Sigmoid colon (tissue), 4 donors: ENCODE measurements at regions not wholly inside any gene's neighbourhood (a gene's known extent, or its start where the extent isn't known, plus 50 kb on each side); places are given as distances from the start of the nearest gene placed in this dataset.

Source experiments
- EP300 ChIP-seq, 4 donors: sonication (generic); formaldehyde crosslinking; IDR thresholded peaks; one replicate each; pipeline ENCODE4 v1.6.1; 2017; ENCODE audit warnings: antibody characterized with exemption in 4 of 4
- POLR2A ChIP-seq, 2 donors: fragments of 450-650 bp; IDR thresholded peaks; one replicate each; pipeline ENCODE4 v1.6.1; 2016; ENCODE audit warnings: antibody characterized with exemption in 2 of 2, mild to moderate bottlenecking in 2 of 2, moderate library complexity in 2 of 2
- POLR2AphosphoS5 ChIP-seq, 4 donors: sonication (generic); formaldehyde crosslinking; IDR thresholded peaks; one replicate each; pipeline ENCODE4 v1.6.1; 2017; ENCODE audit warnings: antibody characterized with exemption in 4 of 4
- TF ChIP-seq, protein P1 (sequence below), 4 experiments: fragments of 450-650 bp in 3 of 4; fragments of 200-600 bp in 1 of 4; IDR thresholded peaks; one replicate each; pipeline ENCODE4 v1.5.1; 2016 to 2019; ENCODE audit warnings: antibody characterized with exemption in 4 of 4, mild to moderate bottlenecking in 3 of 4, moderate library complexity in 2 of 4

DNA sequence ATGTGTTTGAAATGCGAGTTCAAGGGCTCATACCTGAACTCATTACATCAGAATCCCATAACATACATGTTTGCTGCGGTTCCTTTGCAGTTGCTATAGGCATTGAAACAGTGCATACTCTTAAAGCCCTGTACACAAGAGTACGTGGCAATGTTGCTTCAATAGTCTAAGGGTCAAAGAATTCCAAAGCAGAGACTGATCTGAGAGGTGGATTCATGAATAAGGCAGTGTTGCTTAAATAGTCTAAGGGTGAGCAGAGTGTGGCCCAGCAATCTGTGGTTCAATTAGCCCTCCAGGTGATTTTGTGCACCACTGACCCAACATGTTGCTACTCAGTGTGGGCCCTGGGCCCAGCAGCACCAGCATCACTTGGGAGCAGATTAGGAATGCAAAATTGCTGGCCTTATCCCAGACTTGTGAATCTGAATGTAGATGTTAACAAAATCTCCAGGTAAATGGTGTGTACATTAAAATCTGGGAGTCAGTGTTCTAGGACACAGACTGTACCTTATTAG lies 314.7 kb upstream of the UMPS start:
- TF ChIP-seq, protein P1, sequence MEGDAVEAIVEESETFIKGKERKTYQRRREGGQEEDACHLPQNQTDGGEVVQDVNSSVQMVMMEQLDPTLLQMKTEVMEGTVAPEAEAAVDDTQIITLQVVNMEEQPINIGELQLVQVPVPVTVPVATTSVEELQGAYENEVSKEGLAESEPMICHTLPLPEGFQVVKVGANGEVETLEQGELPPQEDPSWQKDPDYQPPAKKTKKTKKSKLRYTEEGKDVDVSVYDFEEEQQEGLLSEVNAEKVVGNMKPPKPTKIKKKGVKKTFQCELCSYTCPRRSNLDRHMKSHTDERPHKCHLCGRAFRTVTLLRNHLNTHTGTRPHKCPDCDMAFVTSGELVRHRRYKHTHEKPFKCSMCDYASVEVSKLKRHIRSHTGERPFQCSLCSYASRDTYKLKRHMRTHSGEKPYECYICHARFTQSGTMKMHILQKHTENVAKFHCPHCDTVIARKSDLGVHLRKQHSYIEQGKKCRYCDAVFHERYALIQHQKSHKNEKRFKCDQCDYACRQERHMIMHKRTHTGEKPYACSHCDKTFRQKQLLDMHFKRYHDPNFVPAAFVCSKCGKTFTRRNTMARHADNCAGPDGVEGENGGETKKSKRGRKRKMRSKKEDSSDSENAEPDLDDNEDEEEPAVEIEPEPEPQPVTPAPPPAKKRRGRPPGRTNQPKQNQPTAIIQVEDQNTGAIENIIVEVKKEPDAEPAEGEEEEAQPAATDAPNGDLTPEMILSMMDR (IDR thresholded peaks at IDR 0.05): no peak
- no peak for TF ChIP-seq POLR2AphosphoS5 (IDR thresholded peaks at IDR 0.05)
- TF ChIP-seq POLR2A (IDR thresholded peaks at IDR 0.05): no peak
- no peak for TF ChIP-seq EP300 (IDR thresholded peaks at IDR 0.05)
